K562 (cell line): ENCODE measurements at regions not wholly inside any gene's neighbourhood (a gene's known extent, or its start where the extent isn't known, plus 50 kb on each side); places are given as distances from the start of the nearest gene placed in this dataset.

Source experiments
- ARID3A ChIP-seq: IDR thresholded peaks from 2 replicates; pipeline ENCODE4 v1.6.1; 2012; ENCODE audit warnings: low read depth, low read length, improper control_type of control experiment, borderline replicate concordance
- CEBPG ChIP-seq, 3 experiments: fragments of 200-800 bp in 1 of 3; sonication (Bioruptor generic) in 1 of 3; sonication (generic) in 1 of 3; formaldehyde crosslinking in 1 of 3; IDR thresholded peaks in 2 of 3; conservative IDR thresholded peaks in 1 of 3; 2 replicates each; pipeline versions ENCODE4 v1.6.1 to v1.8.0; 2016 to 2022; ENCODE audit warnings: missing compliant biosample characterization in 2 of 3, missing genetic modification characterization in 2 of 3, mild to moderate bottlenecking in 1 of 3, missing genetic modification reagents in 1 of 3
- DNMT1 ChIP-seq: fragments of 450-650 bp; IDR thresholded peaks from 2 replicates; pipeline ENCODE4 v1.6.1; 2016; ENCODE audit warnings: antibody characterized with exemption, mild to moderate bottlenecking
- GATAD2B ChIP-seq: fragments of 450-650 bp; IDR thresholded peaks from 2 replicates; pipeline ENCODE4 v1.6.1; 2017; ENCODE audit warnings: mild to moderate bottlenecking, borderline replicate concordance
- HDAC3 ChIP-seq: fragments of 450-650 bp; IDR thresholded peaks from 2 replicates; pipeline ENCODE4 v1.6.1; 2018; ENCODE audit warnings: borderline replicate concordance, mild to moderate bottlenecking, moderate library complexity; ENCODE audit not compliant: partially characterized antibody
- HOMEZ ChIP-seq: fragments of 250-450 bp; sonication (Bioruptor Pico); IDR thresholded peaks from 2 replicates; pipeline ENCODE4 v1.4.0; 2020; ENCODE audit warnings: mild to moderate bottlenecking, moderate library complexity
- PHF21A ChIP-seq: fragments of 450-650 bp; IDR thresholded peaks from 2 replicates; pipeline ENCODE4 v1.6.1; 2017; ENCODE audit warnings: low read depth, borderline replicate concordance
- PURB ChIP-seq: sonication (generic); formaldehyde crosslinking; IDR thresholded peaks from 2 replicates; pipeline ENCODE4 v1.9.0; 2021; ENCODE audit warnings: low read depth, mild to moderate bottlenecking, missing genetic modification reagents
- RNF2 ChIP-seq: sonication (generic); IDR thresholded peaks from 2 replicates; pipeline ENCODE4 v1.6.1; 2016
- SETDB1 ChIP-seq: IDR thresholded peaks from one replicate; pipeline ENCODE4 v1.6.1; 2012; ENCODE audit warnings: low read length, control low read depth, inconsistent platforms
- SRSF9 ChIP-seq: fragments of 200-400 bp; formaldehyde crosslinking; IDR thresholded peaks from 2 replicates; pipeline ENCODE4 v1.6.1; 2017; ENCODE audit warnings: low read depth, low read length, borderline replicate concordance
- TRIM25 ChIP-seq: fragments of 450-650 bp; IDR thresholded peaks from 2 replicates; pipeline ENCODE4 v1.7.0; 2016; ENCODE audit warnings: borderline replicate concordance
- ZFP30 ChIP-seq: fragments of 250-450 bp; sonication (Bioruptor Pico); IDR thresholded peaks from 2 replicates; pipeline ENCODE4 v1.8.0; 2022; ENCODE audit warnings: moderate library complexity, mild to moderate bottlenecking, inconsistent platforms, borderline replicate concordance
- ZNF12 ChIP-seq: sonication (generic); formaldehyde crosslinking; IDR thresholded peaks from 2 replicates; pipeline ENCODE4 v1.4.0; 2020; ENCODE audit warnings: mild to moderate bottlenecking, missing genetic modification reagents
- ZNF253 ChIP-seq: fragments of 250-450 bp; sonication (Bioruptor Pico); conservative IDR thresholded peaks from 2 replicates; pipeline ENCODE4 v1.6.1; 2021; ENCODE audit warnings: mild to moderate bottlenecking
- ZNF354B ChIP-seq: fragments of 250-450 bp; sonication (Bioruptor Pico); IDR thresholded peaks from 2 replicates; pipeline ENCODE4 v1.4.0; 2020
- ZNF512 ChIP-seq: IDR thresholded peaks from 2 replicates; pipeline ENCODE4 v1.6.1; 2016; ENCODE audit warnings: missing genetic modification characterization, missing compliant biosample characterization
- TF ChIP-seq, protein P1 (sequence below): fragments of 150-350 bp; conservative IDR thresholded peaks from 2 replicates; pipeline ENCODE4 v1.6.1; 2014; ENCODE audit warnings: low read length

GRCh38 chr19:27793644-27794493 lies 1419.1 kb downstream of the UQCRFS1 start (continued):
- TF ChIP-seq HOMEZ (CRISPR knock-in tag), result no peak
- TF ChIP-seq ZNF354B (CRISPR knock-in tag), result no peak
- TF ChIP-seq TRIM25, result no peak
- TF ChIP-seq HDAC3, result no peak
- TF ChIP-seq PURB (CRISPR knock-in tag), result no peak
- TF ChIP-seq GATAD2B, result no peak
- no peak for TF ChIP-seq ARID3A
- TF ChIP-seq PHF21A, result no peak
- TF ChIP-seq RNF2, result no peak
- no peak for TF ChIP-seq ZNF12 (CRISPR knock-in tag)
- TF ChIP-seq ZNF512 (tag), result no peak
- TF ChIP-seq SRSF9, result no peak
- no peak for TF ChIP-seq CEBPG (CRISPR knock-in tag; IDR thresholded peaks at IDR 0.05)
- TF ChIP-seq CEBPG (tag; conservative IDR thresholded peaks at IDR 0.05 in 1 of 2, IDR thresholded peaks at IDR 0.05 in 1 of 2), result no peak
- TF ChIP-seq SETDB1, result no peak
- no peak for TF ChIP-seq ZNF253 (CRISPR knock-in tag)
- no peak for TF ChIP-seq ZFP30 (CRISPR knock-in tag)
- no peak for TF ChIP-seq DNMT1
- TF ChIP-seq, protein P1, sequence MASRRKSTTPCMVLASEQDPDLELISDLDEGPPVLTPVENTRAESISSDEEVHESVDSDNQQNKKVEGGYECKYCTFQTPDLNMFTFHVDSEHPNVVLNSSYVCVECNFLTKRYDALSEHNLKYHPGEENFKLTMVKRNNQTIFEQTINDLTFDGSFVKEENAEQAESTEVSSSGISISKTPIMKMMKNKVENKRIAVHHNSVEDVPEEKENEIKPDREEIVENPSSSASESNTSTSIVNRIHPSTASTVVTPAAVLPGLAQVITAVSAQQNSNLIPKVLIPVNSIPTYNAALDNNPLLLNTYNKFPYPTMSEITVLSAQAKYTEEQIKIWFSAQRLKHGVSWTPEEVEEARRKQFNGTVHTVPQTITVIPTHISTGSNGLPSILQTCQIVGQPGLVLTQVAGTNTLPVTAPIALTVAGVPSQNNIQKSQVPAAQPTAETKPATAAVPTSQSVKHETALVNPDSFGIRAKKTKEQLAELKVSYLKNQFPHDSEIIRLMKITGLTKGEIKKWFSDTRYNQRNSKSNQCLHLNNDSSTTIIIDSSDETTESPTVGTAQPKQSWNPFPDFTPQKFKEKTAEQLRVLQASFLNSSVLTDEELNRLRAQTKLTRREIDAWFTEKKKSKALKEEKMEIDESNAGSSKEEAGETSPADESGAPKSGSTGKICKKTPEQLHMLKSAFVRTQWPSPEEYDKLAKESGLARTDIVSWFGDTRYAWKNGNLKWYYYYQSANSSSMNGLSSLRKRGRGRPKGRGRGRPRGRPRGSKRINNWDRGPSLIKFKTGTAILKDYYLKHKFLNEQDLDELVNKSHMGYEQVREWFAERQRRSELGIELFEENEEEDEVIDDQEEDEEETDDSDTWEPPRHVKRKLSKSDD, result no peak
